Hematopoietic multipotent progenitor cell treated with erythropoietin and hydrocortisone succinate and interleukin-3 and kit ligand, for 8 days (in vitro differentiated cells): ENCODE measurements at regions not wholly inside any gene's neighbourhood (a gene's known extent, or its start where the extent isn't known, plus 50 kb on each side); places are given as distances from the start of the nearest gene placed in this dataset.
"Not testable (repeated sequence)": the region's sequence is repeated elsewhere in the genome, so short reads cannot be mapped to it uniquely, and the experiment has no call there.

Source experiments
- DNase-seq: peaks from one replicate; pipeline ENCODE4 v3.0.0-alpha.2; 2015

DNA sequence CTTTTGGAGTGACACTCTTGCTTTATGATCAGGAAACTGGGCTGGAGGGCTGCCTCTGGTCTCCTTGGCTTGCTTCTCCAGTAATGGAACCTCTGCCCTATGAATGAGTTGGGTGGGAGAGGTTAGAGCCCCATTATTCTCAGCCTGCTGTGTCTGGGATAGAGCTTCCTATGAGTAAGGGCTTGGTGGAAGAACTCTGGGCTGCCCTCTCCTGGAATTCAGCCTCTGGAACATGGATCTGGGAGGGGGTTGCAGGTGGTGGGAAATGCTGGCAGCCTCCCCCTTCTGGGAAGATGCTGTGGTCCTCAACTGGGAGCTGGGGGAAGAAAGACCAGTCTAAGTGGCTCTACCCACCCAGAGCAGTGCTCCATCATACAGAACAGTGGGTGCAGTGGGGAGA is 81.8 kb upstream of the SYN3 start:
- no peak for DNase-seq

DNA sequence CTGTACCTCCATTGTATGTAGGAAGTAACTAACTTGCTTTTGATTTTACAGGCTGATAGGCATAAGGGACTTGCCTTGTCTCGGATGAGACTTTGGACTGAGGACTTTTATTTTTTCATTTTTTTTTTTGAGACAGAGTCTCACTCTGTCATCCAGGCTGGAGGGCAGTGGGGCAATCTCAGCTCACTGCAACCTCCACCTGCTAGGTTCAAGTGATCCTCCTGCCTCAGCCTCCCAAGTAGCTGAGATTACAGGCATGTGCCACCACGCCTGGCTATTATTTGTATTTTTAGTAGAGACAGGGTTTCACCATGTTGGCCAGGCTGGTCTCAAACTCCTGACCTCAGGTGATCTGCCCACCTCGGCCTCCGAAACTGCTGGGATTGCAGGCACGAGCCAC is 80.2 kb upstream of the SYN3 start:
- not testable (repeated sequence) for DNase-seq

DNA sequence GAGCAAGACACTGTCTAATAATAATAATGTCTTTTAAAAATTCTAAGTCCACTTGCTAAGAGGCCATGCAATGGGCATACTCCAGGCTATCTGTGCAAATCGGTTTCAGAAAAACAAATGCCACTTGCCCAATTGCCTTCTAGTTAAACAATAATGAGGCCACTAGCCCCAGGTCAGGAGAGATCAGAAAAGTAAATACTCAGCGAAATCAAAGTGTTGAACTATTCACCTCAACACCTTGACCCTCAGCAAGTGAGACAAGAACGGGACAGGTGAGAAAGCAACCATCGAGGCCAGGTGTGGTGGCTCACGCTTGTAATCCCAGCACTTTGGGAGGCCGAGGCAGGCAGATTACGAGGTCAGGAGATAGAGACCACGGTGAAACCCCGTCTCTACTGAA is 72.3 kb upstream of the SYN3 start:
- DNase-seq = no peak

DNA sequence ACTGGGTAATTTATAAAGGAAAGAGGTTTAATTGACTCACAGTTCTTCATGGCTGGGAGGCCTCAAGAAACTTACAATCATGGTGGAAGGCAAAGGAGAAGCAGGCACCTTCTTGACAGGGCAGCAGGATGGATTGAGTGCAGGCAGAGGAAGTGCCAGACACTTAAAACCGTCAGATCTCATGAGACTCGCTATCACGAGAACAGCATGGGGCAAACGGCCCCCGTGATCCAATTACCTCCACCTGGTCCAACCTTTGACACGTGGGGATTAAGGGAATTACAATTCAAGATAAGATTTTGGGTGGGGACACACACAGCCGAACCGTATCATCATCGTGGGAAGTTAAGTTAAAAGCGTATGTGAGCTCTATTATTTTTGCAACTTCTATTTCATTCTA is 71.4 kb upstream of the SYN3 start:
- DNase-seq = no peak

DNA sequence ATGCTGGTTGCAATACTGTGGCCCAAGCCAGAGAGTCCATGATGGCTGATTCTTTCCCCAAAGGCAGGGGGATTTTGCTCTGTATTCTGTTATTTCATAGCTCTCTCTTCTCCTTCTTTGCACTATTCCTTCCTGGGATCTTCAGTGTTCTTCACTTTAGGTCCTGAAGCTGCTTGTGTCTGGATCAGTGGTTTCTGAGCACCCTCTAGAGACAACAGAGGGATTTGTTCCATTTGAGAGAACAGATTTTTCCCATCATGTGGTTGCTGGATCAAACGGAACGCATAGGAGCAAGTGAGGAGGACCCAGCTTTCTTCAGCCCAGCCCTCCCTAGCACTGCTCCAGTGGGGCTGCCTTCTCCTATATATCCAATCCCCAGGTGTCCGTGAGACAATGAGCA is 68.7 kb upstream of the SYN3 start:
- DNase-seq = peak; percentile 5

DNA sequence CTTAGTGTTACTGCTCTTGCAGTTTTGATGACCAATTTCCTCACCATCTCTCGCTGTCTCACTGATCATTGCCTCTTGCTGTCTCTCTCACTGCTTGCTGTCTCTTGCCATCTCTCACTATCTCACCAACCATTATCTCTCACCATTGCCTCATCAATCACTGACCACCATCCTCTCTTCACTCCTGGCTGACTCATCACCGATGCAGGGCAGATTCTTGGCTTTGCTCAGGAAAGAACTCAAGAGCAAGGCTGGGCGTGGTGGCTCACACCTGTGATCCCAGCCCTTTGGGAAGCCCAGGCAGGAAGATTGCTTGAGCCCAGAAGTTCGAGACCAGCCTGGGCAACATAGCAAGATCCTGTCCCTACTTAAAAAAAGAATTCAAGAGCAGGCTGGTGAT is 66.3 kb upstream of the SYN3 start:
- DNase-seq = no peak

DNA sequence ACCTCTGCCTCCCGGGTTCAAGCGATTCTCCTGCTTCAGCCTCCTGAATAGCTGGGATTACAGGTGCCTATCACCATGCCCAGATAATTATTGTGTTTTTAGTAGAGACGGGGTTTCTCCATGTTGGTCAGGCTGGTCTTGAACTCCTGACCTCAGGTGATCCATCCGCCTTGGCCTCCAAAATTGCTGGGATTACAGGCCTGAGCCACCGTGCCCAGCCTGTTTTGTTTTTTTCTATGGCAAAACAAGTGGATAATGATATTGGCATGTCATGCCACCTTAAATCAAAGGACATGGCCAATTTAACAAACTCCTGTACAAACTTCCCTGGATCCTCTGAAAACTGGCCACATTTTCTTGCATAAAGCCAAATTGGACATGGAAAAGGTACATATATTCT is 64.3 kb upstream of the SYN3 start:
- DNase-seq = not testable (repeated sequence)

DNA sequence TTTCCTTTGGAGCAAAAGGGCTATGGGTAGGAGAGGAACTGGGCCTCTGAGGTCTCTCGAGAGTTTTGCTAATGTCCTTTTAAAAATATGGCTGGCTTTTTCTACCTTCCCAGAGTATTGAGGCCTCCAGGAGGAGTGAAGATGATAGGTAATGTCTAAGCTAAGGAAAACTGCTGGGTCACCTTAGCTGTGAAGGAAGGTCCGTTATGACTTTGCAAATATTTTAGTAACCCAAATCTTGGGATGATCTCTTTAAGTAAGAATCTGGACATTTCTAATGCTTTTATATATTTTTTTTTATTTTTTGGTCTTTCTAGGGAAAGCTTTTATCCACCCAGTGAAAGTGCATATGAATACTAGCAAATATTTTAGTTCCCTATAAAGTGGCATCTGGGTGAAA is 60.9 kb upstream of the SYN3 start:
- DNase-seq = no peak

DNA sequence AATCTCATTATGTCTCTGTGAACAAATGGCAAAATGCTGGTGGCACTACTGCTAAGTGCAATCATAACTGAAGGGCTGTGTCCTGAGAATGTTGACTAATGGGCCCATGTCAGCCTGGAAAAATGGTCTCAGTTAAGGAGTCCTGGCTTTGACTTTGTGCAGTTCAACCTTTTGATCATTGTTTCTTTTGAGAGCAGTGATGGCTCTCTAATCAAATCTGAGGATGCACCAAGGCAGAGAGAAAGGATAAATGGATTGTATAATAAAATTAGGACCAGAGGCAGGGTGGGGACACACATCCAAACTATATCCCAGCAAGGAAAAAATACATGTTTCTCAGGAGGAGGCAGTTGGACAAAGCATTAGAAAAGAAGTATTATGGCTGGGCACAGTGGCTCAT is 59.6 kb upstream of the SYN3 start:
- DNase-seq = no peak

DNA sequence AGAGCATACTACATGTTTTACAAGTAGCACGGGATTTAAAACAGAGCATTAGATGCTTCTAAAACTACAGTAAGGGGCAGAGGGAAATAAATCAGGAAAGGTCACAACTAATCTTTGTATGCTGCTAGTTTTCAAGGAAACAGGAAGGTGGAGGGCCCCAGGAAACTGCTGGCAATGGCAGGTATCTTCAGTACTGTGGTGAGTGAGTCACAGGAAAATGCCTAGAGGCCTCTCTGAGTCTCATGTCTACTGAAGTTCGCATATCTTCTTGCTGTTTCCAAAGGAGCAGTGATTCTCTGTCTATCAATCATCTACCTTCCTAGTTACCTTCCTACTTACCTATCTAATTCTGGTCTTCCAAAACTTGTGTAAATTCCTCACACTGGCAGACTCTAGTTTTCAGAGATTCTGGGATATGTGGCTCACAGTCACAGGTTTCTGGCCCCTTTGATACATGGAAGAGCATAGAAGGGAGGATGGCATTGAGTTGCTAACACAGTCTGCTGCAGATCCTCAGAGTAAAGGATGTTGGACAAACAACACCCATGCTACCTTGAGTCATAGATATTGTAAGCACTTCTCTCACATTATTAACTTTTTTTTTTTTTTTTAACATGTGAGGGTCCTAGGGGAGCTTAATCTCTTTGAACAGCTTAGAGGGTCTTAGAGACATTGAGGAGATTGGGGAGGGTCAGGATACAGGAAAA is 58.8 kb upstream of the SYN3 start:
- no peak for DNase-seq

DNA sequence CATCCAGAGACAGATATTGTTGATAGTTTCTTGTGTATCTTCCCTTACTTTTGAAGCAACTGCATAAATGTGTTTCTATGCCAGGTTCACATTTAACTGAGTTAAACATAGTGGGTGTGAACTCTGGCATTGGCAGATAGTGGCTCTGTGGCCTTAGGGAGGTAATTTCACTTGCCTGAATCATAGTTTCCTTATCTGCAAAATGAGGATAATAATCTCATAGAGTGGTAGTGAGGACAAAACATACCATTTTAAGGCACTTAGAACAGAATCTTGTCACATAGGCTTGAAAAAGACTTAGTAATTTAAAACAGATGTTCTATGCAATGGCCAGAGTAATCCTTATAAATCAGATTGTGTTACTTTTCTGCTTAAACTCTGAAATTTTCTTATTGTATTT is 56.4 kb upstream of the SYN3 start:
- DNase-seq = peak; percentile 54

DNA sequence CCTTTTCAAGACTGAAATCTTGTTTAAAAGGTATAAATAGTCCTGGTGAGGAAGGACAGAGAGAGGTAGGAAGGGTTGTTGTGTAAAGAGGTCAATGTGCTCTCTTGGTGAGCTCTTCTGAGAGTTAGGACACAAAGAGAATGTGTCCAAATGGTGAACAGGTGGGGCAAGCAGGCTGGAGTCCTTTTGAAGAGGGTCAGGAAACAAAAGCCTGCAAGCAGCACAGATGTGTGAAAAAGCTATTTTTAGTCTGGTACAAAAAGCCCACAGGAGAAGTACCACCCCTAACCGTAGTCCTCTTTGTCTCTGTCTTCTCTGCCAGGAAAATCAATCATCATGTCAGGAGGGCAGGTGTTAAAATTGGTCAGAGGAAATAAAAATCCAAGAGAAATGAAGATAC is 54.4 kb upstream of the SYN3 start:
- no peak for DNase-seq

DNA sequence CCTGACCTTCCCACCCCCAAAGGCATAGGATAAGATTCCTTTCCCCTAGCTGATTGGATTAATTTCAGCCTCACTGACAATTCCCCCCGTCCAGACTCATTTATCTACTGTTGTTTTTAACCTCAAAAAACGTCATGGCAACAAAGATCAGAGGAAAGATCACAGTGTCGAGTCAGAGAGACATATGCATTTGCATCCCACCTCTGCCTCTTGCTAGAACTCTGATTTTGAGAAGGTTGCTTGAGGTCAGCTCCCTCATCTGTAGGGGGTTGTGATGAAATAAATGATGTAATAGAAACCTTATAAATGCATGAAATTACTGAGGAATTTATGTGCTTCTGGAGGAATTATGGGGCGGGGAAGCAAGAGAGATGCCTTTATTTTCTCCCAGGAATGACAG is 53.3 kb upstream of the SYN3 start:
- DNase-seq = no peak

DNA sequence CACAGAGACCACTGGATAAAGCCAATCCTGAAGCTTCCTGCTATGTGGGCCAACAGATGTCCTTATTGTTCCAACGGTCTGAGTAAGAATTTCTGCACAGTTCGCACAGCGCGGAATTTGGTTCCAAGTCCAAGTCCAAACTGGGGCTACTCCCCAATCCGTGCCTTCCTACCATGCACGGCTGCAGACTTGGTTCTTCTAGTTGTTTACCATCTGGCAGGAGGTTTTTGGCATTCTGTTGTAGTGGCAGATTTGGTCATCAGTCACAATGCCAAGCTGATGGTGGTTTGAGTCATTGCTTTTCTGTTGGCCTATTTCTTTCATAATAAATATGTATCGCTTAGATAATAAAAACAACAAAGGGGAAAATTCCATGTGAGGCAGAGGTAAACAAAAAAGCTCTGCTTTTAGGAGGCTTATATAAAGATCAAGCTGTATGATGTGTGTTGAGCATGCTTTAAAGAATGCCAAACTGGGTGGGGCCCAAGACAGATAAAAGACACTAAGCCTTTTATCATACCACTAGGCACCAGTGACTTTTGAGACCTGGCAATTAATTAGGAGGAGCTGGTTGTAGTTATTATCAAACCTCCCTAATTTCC is 52.5 kb upstream of the SYN3 start:
- peak; percentile 4 for DNase-seq

DNA sequence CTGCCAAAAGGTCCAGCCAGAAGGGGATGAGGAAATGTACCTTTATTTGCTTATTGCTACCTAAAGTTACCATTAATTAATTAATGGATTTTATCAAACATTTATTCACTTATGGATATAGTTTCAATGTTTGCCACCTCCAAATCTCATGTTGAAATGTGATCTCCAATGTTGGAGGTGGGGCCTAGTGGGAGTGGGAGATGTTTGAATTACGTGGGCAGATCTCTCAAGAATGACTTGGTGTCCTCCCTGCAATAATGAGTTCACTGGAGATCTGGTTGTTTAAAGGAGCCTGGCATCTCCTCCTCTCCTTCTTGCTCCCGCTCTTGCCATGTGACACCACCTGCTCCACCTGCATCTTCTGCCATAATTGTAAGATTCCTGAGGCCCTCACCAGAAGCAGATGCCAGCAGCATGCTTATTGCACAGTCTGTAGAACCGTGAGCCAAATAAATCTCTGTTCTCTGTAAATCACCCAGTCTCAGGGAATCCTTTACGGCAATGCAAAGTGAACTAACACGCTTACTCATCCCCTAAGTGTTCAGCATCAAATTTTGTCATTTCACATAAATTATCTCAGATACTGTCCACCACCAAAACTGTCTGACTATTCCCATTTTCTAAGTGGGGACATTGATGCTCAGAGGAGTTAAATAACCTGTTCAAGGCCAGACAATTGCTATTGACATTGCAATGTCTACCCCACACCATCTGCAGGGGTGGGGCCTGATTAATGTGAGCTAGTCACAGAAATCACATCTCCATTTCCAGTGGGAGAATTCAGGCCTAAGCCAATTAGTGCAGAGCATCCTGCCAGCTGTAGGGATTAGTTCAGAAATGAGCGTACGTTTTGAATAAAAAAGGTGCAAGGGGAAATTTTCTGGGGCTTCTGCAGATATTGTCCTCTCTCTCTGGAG is 51.6 kb upstream of the SYN3 start:
- DNase-seq = no peak

DNA sequence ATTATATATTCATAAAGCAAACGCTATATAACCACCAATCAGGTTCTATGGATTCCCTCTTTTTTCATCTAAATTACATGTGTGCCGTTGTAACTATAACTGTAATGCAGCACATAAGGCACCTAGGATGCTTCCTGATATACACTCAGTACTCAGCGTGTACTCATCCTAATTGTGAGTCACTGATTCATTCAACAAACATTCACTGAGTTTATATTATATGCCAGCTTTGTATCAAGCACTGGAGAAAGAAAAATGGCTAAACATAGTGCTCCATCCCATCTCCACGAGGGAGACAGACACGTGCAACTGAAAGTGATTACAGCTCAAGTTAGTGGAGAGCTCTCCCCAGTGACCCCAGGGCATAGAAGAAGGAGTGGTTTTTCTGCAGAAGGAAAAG is 49.9 kb upstream of the SYN3 start:
- DNase-seq = no peak
